K562 (cell line): ENCODE measurements at regions not wholly inside any gene's neighbourhood (a gene's known extent, or its start where the extent isn't known, plus 50 kb on each side); places are given as distances from the start of the nearest gene placed in this dataset.

ENCODE experiments used
- ATAC-seq: fragments of 200-7000 bp; cut with Tn5 transposase; 3 replicates; pipeline ENCODE4 v1.9.1; 2020; ENCODE audit warnings: moderate library complexity
- BruUV-seq: library from RNA; stranded (reverse); fragments of 400-500 nt; replicated peaks from 2 replicates; lab custom pipeline; 2021; lab: Mats Ljungman, UMichigan
- CTCF ChIA-PET: fragments of 300-600 bp; formaldehyde crosslinking; extraction: SDS; loops from one replicate; lab custom pipeline; 2021; ENCODE audit warnings: low intra/inter-chr PET ratio; lab: Yijun Ruan, JAX
- POLR2A ChIA-PET: fragments of 300-600, 350-650 bp; sonication (Branson Sonifier 250); formaldehyde crosslinking; extraction: SDS; loops from one replicate; lab custom pipeline; 2021; ENCODE audit warnings: antibody characterized with exemption, inconsistent platforms; lab: Yijun Ruan, JAX
- DNase-seq, 4 experiments: peaks; one replicate each; pipeline versions ENCODE4 v3.0.0 to v3.0.0-alpha.2; 2011 to 2018; ENCODE audit warnings: low spot score in 3 of 4, mixed read lengths in 3 of 4; ENCODE audit errors: extremely low read depth in 1 of 4
- FAIRE-seq: peaks from 2 replicates; lab custom pipeline; 2011; peaks lifted over from hg19 to GRCh38; lab: Jason Lieb, UNC
- H2AFZ ChIP-seq: 2 replicates; pipeline ENCODE4 v1.6.0; 2011; ENCODE audit warnings: low read depth, low read length, control low read depth, inconsistent platforms
- H3K27ac ChIP-seq: fragments of 200-600 bp; 3 replicates; pipeline ENCODE4 v1.8.0; 2011; ENCODE audit warnings: low read depth, mild to moderate bottlenecking, control low read depth, inconsistent platforms, low read length, moderate library complexity, mixed read lengths; ENCODE audit errors: extremely low read depth
- H3K27me3 ChIP-seq, 2 experiments: fragments of 300-600 bp in 1 of 2; 2 replicates in 1 of 2; 3 replicates in 1 of 2; pipeline versions ENCODE4 v1.6.0 to v1.8.0; 2011; ENCODE audit warnings: inconsistent platforms in 2 of 2, low read length in 2 of 2, mild to moderate bottlenecking in 1 of 2, mixed read lengths in 1 of 2, moderate library complexity in 1 of 2; ENCODE audit not compliant: control insufficient read depth in 2 of 2, insufficient read depth in 2 of 2
- H3K36me3 ChIP-seq: fragments of 300-600 bp; 3 replicates; pipeline ENCODE4 v1.8.0; 2011; ENCODE audit warnings: mild to moderate bottlenecking, low read length, inconsistent platforms; ENCODE audit not compliant: control insufficient read depth, insufficient read depth
- H3K4me1 ChIP-seq, 2 experiments: fragments of 200-600 bp in 1 of 2; replicated peaks in 1 of 2; 2 replicates in 1 of 2; 3 replicates in 1 of 2; pipeline versions ENCODE4 v1.5.1 to v1.8.0; 2011; ENCODE audit warnings: inconsistent platforms in 2 of 2, low read length in 2 of 2, mild to moderate bottlenecking in 1 of 2, mixed read lengths in 1 of 2, moderate library complexity in 1 of 2; ENCODE audit not compliant: control insufficient read depth in 2 of 2, insufficient read depth in 2 of 2
- H3K4me2 ChIP-seq: 2 replicates; pipeline ENCODE4 v1.6.1; 2011; ENCODE audit warnings: low read length, control low read depth, inconsistent platforms, mixed read lengths; ENCODE audit not compliant: insufficient read depth
- H3K4me3 ChIP-seq: fragments of 200-600 bp; sonication (generic), shearing (Covaris generic); 2 replicates; pipeline ENCODE4 v1.5.1; 2016; ENCODE audit warnings: control low read depth, inconsistent platforms
- H3K79me2 ChIP-seq: fragments of 200-600 bp; 3 replicates; pipeline ENCODE4 v1.8.0; 2011; ENCODE audit warnings: low read length, inconsistent platforms; ENCODE audit not compliant: control insufficient read depth, insufficient read depth
- H3K9ac ChIP-seq, 2 experiments: 2 replicates each; pipeline versions ENCODE4 v1.6.0 to v1.6.1; 2011; ENCODE audit warnings: low read depth in 2 of 2, low read length in 2 of 2, control low read depth in 1 of 2, inconsistent platforms in 1 of 2, mild to moderate bottlenecking in 1 of 2, mixed read lengths in 1 of 2; ENCODE audit not compliant: insufficient read depth in 1 of 2
- H3K9me1 ChIP-seq: one replicate; pipeline ENCODE4 v1.6.0; 2011; ENCODE audit warnings: inconsistent platforms, mild to moderate bottlenecking, low read length, moderate library complexity; ENCODE audit not compliant: control insufficient read depth, insufficient read depth
- H3K9me3 ChIP-seq: replicated peaks from 2 replicates; pipeline ENCODE4 v1.5.1; 2011; ENCODE audit warnings: low read depth, low read length, inconsistent platforms; ENCODE audit not compliant: control insufficient read depth, insufficient read depth
- H4K20me1 ChIP-seq: replicated peaks from 2 replicates; pipeline ENCODE4 v1.6.1; 2011; ENCODE audit warnings: low read length, inconsistent platforms, mixed read lengths; ENCODE audit not compliant: control insufficient read depth, insufficient read depth
- ARHGAP35 ChIP-seq: fragments of 450-650 bp; IDR thresholded peaks from 2 replicates; pipeline ENCODE4 v1.6.1; 2018; ENCODE audit not compliant: partially characterized antibody
- KAT8 ChIP-seq: fragments of 450-650 bp; IDR thresholded peaks from 2 replicates; pipeline ENCODE4 v1.6.1; 2016; ENCODE audit warnings: low read depth, mild to moderate bottlenecking
- MAFF ChIP-seq: IDR thresholded peaks from 2 replicates; pipeline ENCODE4 v1.6.1; 2012; ENCODE audit warnings: low read length, improper control_type of control experiment
- MBD2 ChIP-seq: sonication (generic); IDR thresholded peaks from 2 replicates; pipeline ENCODE4 v1.6.1; 2016; ENCODE audit warnings: low read depth, borderline replicate concordance
- PURB ChIP-seq: sonication (generic); formaldehyde crosslinking; IDR thresholded peaks from 2 replicates; pipeline ENCODE4 v1.9.0; 2021; ENCODE audit warnings: low read depth, mild to moderate bottlenecking, missing genetic modification reagents
- RBFOX2 ChIP-seq: fragments of 200-400 bp; formaldehyde crosslinking; IDR thresholded peaks from 2 replicates; pipeline ENCODE4 v1.6.1; 2017; ENCODE audit warnings: low read depth, mild to moderate bottlenecking, low read length, moderate library complexity
- RFX7 ChIP-seq: fragments of 250-450 bp; sonication (Bioruptor Pico); IDR thresholded peaks from 2 replicates; pipeline ENCODE4 v1.5.1; 2021; ENCODE audit warnings: mild to moderate bottlenecking
- ZBTB2 ChIP-seq: fragments of 450-650 bp; IDR thresholded peaks from 2 replicates; pipeline ENCODE4 v1.6.1; 2016; ENCODE audit warnings: antibody characterized with exemption
- ZBTB9 ChIP-seq: fragments of 450-650 bp; formaldehyde crosslinking; IDR thresholded peaks from 2 replicates; pipeline ENCODE4 v1.4.0; 2020; ENCODE audit warnings: mild to moderate bottlenecking, moderate library complexity
- WGBS: fragments of 100-300 bp; shearing (Covaris generic); methylation state at CpG from one replicate; pipeline ENCODE4 v1.1.6; 2016; ENCODE audit warnings: low coverage, mixed read lengths; ENCODE audit not compliant: insufficient coverage; ENCODE audit errors: missing lambda C conversion rate; 5-methylcytosine and 5-hydroxymethylcytosine counted together
- in situ Hi-C: fragments of 300-500 bp; cut with MboI; formaldehyde crosslinking; loops from 4 replicates; pipeline ENCODE4 v1.15.0; 2018; ENCODE audit warnings: inconsistent platforms, mixed read lengths
- intact Hi-C: fragments of 100-400 bp; cut with micrococcal nuclease; formaldehyde crosslinking; loops from 2 replicates; pipeline ENCODE4 v1.14.2; 2022
- TF ChIP-seq, protein P1 (sequence below): fragments of 250-450 bp; sonication (Bioruptor Pico); IDR thresholded peaks from 2 replicates; pipeline ENCODE4 v1.5.0; 2021; ENCODE audit warnings: mild to moderate bottlenecking, moderate library complexity
- TF ChIP-seq, protein P2 (sequence below), 2 experiments: IDR thresholded peaks in 1 of 2; conservative IDR thresholded peaks in 1 of 2; 2 replicates each; pipeline ENCODE4 v1.6.1; 2016; ENCODE audit warnings: low read depth in 2 of 2, mild to moderate bottlenecking in 1 of 2, missing compliant biosample characterization in 1 of 2, missing genetic modification characterization in 1 of 2, moderate library complexity in 1 of 2

- TF ChIP-seq ZBTB9 (CRISPR knock-in tag): no peak
- no peak for TF ChIP-seq KAT8
- TF ChIP-seq, protein P1, sequence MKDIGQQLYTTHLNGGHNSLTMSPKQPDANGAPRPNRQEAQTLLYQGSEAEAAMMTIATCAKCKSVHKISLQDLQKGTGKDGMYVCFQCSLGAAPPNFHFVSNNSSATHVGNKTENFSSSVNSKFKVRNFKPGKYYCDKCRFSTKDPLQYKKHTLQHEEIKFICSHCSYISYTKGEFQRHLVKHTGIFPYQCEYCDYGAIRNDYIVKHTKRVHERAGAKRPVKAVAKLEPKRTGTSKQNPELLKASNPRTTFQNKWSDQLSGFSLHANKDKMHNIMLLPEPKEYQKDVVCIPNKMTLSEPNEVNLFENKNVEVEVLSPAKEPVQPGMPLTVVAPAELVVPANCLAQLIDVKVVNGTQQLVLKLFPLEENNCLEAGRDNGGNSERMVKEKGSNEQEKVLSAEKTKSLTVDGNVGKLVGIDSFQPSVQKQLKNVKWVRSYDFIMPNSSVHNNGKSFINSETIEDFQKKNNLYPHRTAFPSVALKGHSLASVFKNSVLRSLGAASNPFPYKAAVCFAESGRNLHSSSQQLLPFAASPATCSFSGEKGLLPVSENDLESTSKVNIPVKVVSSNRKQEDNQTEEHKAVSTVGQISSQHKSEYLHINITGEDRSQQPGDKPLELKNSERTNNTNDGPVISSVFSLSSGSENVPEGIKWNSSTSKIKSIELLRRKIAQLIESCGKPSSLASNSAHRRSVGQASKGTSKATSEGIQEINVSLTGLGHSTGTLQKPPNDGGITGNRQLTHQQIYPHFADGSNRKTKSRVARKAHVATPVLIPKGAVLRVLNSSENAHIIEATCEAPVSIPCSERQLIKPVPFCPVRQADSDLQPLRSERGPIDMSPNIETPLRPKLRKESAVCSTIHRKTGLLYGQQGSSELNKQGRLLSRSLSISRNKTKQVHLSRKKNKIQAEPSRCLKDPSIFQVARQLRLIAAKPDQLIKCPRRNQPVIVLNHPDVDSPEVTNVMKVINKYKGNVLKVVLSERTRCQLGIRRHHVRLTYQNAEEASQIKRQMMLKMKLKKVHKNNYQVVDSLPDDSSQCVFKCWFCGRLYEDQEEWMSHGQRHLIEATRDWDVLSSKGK (CRISPR knock-in tag): no peak
- no peak for TF ChIP-seq MBD2
Observed at GRCh38 chr5:97489010-97489840, 306.2 kb upstream of the RIOK2 start (continued).

GRCh38 chr5:97494465-97494864 lies 311.4 kb upstream of the RIOK2 start:
- Histone ChIP-seq H3K4me3 (no peak overlapping the region), H3K4me1 (no peaks in the 10 kb centered on the region), H3K27ac (no peak overlapping the region), H3K9me1 (no peaks in the 10 kb centered on the region), H3K36me3 (no peaks in the 10 kb centered on the region), H3K27me3 (no peaks in the 10 kb centered on the region), H3K79me2 (no peaks in the 10 kb centered on the region), H3K4me2 (no peak overlapping the region), H3K9me3 (0 out of 2 replicates have a peak, but pooled peaks cover 3% of the 10 kb centered on the region), H3K9ac (no peak overlapping the region), H2AFZ (no peak overlapping the region), H4K20me1 (no peaks in the 10 kb centered on the region)
- ATAC-seq: no peak
- DNase-seq: no peak
- no TSS peak for BruUV-seq
- FAIRE-seq: no peak
- intact Hi-C loops (no loop called here), in situ Hi-C loops (no loop called here)
- ChIA-PET CTCF (no interaction called here), POLR2A (no interaction called here)
- 3% methylated on average over 3 of the region's 3 CpGs for WGBS
- TF ChIP-seq ARHGAP35 (no peak), ZBTB2 (no peak), MAFF (no peak), RFX7 (CRISPR knock-in tag) (no peak), RBFOX2 (no peak), PURB (CRISPR knock-in tag) (no peak)
- TF ChIP-seq, protein P2, sequence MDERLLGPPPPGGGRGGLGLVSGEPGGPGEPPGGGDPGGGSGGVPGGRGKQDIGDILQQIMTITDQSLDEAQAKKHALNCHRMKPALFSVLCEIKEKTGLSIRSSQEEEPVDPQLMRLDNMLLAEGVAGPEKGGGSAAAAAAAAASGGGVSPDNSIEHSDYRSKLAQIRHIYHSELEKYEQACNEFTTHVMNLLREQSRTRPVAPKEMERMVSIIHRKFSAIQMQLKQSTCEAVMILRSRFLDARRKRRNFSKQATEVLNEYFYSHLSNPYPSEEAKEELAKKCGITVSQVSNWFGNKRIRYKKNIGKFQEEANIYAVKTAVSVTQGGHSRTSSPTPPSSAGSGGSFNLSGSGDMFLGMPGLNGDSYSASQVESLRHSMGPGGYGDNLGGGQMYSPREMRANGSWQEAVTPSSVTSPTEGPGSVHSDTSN (CRISPR knock-in tag; IDR thresholded peaks at IDR 0.05; ENCODE audit: low read depth): no peak
- TF ChIP-seq, protein P2 (tag; conservative IDR thresholded peaks at IDR 0.05; ENCODE audit: low read depth): no peak
